Stimulated activated CD4-positive, alpha-beta T cell treated with anti-CD3 and anti-CD28 coated beads, Interleukin-12 subunit alpha, Interleukin-12 subunit beta, amount 100 ng/mL, for 24 hours (primary cell): ENCODE measurements at regions not wholly inside any gene's neighbourhood (a gene's known extent, or its start where the extent isn't known, plus 50 kb on each side); places are given as distances from the start of the nearest gene placed in this dataset.

Experiments used
- DNase-seq, 2 experiments: peaks; one replicate each; pipeline ENCODE4 v3.0.0-alpha.2; 2020; ENCODE audit warnings: low read depth in 2 of 2

- no peak for DNase-seq
Observed at GRCh38 chr1:187091666-187092065, 262.9 kb downstream of the PLA2G4A start.

GRCh38 chr1:187092104-187092503, 263.4 kb downstream of the PLA2G4A start:
- DNase-seq = no peak

- DNase-seq = no peak
Observed at GRCh38 chr1:187096689-187097088, 267.9 kb downstream of the PLA2G4A start.

GRCh38 chr1:187110351-187110750, 281.6 kb downstream of the PLA2G4A start:
- no peak for DNase-seq

- no peak for DNase-seq
Observed at GRCh38 chr1:187114792-187115191, 286.0 kb downstream of the PLA2G4A start.

- DNase-seq = no peak
Observed at GRCh38 chr1:187121661-187122060, 292.9 kb downstream of the PLA2G4A start.

- no peak for DNase-seq
Observed at GRCh38 chr1:187122566-187122965, 293.8 kb downstream of the PLA2G4A start.

GRCh38 chr1:187129132-187129531, 300.4 kb downstream of the PLA2G4A start:
- DNase-seq = no peak

- no peak for DNase-seq
Observed at GRCh38 chr1:187143783-187144182, 315.0 kb downstream of the PLA2G4A start.

- DNase-seq = no peak
Observed at GRCh38 chr1:187146388-187146787, 317.6 kb downstream of the PLA2G4A start.

- no peak for DNase-seq
Observed at GRCh38 chr1:187151555-187151954, 322.8 kb downstream of the PLA2G4A start.

- no peak for DNase-seq
Observed at GRCh38 chr1:187153047-187153446, 324.3 kb downstream of the PLA2G4A start.

GRCh38 chr1:187157115-187157514, 328.4 kb downstream of the PLA2G4A start:
- no peak for DNase-seq

- no peak for DNase-seq
Observed at GRCh38 chr1:187157552-187157951, 328.8 kb downstream of the PLA2G4A start.

- DNase-seq = no peak
Observed at GRCh38 chr1:187167555-187167954, 338.8 kb downstream of the PLA2G4A start.

GRCh38 chr1:187168297-187168696, 339.5 kb downstream of the PLA2G4A start:
- DNase-seq = no peak

- no peak for DNase-seq
Observed at GRCh38 chr1:187185389-187185788, 356.6 kb downstream of the PLA2G4A start.

GRCh38 chr1:187197685-187198084, 368.9 kb downstream of the PLA2G4A start:
- DNase-seq = no peak

- DNase-seq = no peak
Observed at GRCh38 chr1:187203257-187203656, 374.5 kb downstream of the PLA2G4A start.

GRCh38 chr1:187212377-187212776, 383.6 kb downstream of the PLA2G4A start:
- DNase-seq = no peak

- no peak for DNase-seq
Observed at GRCh38 chr1:187226396-187226795, 397.6 kb downstream of the PLA2G4A start.

GRCh38 chr1:187228790-187229189, 400.0 kb downstream of the PLA2G4A start:
- DNase-seq = no peak

GRCh38 chr1:187229496-187229895, 400.7 kb downstream of the PLA2G4A start:
- no peak for DNase-seq

- DNase-seq = no peak
Observed at GRCh38 chr1:187234706-187235105, 406.0 kb downstream of the PLA2G4A start.

GRCh38 chr1:187236199-187236598, 407.4 kb downstream of the PLA2G4A start:
- no peak for DNase-seq
